GDM1 (cell line): ENCODE measurements at regions not wholly inside any gene's neighbourhood (a gene's known extent, or its start where the extent isn't known, plus 50 kb on each side); places are given as distances from the start of the nearest gene placed in this dataset.
"Not testable (repeated sequence)": the region's sequence is repeated elsewhere in the genome, so short reads cannot be mapped to it uniquely, and the experiment has no call there.

Experiments used
- DNase-seq: peaks from one replicate; lab custom pipeline; 2025; lab: John Stamatoyannopoulos, UW

- no peak for DNase-seq
Measured at GRCh38 chr5:39799242-39799641, 374.5 kb upstream of the DAB2 start.

GRCh38 chr5:39794513-39795210, 369.9 kb upstream of the DAB2 start:
- DNase-seq: no peak

GRCh38 chr5:39785410-39785809, 360.6 kb upstream of the DAB2 start:
- no peak for DNase-seq

- no peak for DNase-seq
Measured at GRCh38 chr5:39783756-39784421, 359.1 kb upstream of the DAB2 start.

- DNase-seq: no peak
Measured at GRCh38 chr5:39780347-39780746, 355.6 kb upstream of the DAB2 start.

GRCh38 chr5:39779831-39780230, 355.1 kb upstream of the DAB2 start:
- no peak for DNase-seq

- DNase-seq: no peak
Measured at GRCh38 chr5:39775797-39776365, 351.1 kb upstream of the DAB2 start.

- no peak for DNase-seq
Measured at GRCh38 chr5:39775086-39775796, 350.5 kb upstream of the DAB2 start.

- DNase-seq: no peak
Measured at GRCh38 chr5:39774605-39775004, 349.8 kb upstream of the DAB2 start.

- no peak for DNase-seq
Measured at GRCh38 chr5:39772307-39772706, 347.5 kb upstream of the DAB2 start.

GRCh38 chr5:39767916-39768315, 343.1 kb upstream of the DAB2 start:
- DNase-seq: no peak

- DNase-seq: no peak
Measured at GRCh38 chr5:39765366-39765765, 340.6 kb upstream of the DAB2 start.

GRCh38 chr5:39762761-39763160, 338.0 kb upstream of the DAB2 start:
- DNase-seq: no peak

GRCh38 chr5:39761199-39761950, 336.6 kb upstream of the DAB2 start:
- DNase-seq: no peak

- no peak for DNase-seq
Measured at GRCh38 chr5:39760385-39761198, 335.8 kb upstream of the DAB2 start.

- no peak for DNase-seq
Measured at GRCh38 chr5:39759701-39760100, 334.9 kb upstream of the DAB2 start.

GRCh38 chr5:39758426-39758825, 333.6 kb upstream of the DAB2 start:
- no peak for DNase-seq

- no peak for DNase-seq
Measured at GRCh38 chr5:39757131-39757530, 332.4 kb upstream of the DAB2 start.

GRCh38 chr5:39755986-39756385, 331.2 kb upstream of the DAB2 start:
- DNase-seq: no peak

GRCh38 chr5:39755452-39755851, 330.7 kb upstream of the DAB2 start:
- no peak for DNase-seq

GRCh38 chr5:39753747-39754146, 329.0 kb upstream of the DAB2 start:
- not testable (repeated sequence) for DNase-seq
